ENCODE measurements at regions not wholly inside any gene's neighbourhood (a gene's known extent, or its start where the extent isn't known, plus 50 kb on each side); places are given as distances from the start of the nearest gene placed in this dataset.

DNA sequence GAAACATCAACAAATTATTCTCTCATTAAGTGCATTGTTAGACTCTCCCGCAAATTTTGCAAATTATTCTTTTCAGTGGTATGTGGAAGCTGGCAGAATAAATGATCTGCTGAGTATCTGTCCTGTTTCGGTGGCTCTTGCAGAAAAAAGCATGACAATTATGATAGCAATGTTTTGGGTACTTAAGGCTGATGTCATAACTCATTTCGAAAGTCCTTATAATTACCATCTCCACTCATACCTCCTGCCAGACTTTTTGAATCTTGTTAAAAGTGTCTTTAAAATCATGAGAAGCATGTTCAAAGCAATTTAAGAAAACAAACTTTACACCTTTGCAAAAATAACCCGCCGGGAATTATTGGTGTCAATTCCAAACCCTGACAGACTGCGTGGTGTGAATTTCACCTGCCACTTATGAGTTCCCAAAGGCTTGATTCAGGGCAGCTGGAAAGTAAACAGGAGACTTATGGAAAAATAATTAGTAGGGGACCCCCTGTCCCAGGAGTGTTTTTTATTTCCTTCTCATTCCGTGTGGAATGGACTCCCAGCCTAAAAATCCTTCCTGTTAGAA lies 87.6 kb upstream of the E2F3 start:
- FAIRE-seq, result no peak

DNA sequence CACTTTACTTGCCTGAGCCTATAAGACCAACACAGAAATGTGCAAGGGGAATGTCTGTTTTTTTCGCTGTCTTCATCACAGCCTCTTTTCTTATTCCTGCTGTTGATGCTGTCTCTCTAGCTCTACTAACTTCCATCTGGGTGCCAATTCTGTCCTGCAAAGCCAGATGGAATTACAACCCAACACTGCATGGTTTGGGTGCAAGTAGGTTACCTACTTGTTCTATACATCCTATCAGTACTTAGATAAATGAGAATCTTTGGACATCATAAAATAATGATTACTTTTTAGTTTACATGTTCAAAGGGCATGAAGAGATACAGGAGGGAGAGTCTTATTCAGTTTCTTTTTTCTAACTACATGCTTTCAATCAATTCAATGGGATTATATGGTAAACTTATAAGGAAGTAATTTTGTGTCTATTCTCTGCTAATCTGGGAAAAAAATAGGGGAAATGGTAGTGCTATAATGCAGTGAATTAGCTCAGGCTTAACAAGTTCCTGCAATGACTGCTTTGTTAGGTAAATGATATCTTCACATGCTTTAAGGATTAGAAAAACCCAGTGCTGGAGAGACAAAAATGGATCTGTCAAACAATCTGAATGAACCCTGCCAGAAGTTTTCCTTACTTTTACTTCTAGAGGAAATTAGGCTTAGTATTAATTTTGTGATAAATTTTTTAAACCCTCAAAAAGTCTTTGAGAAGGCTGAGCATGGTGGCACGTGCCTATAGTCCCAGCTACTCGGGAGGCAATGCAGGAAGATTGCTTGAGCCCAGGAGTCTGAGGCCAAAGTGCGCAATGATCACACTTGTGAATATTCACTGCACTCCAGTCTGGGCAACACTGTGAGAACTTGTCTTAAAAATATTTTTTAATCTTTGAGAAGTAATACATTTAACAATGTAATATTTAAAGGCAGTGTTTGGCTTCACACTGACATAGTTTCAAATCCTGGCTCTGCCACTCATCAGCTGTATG lies 86.5 kb upstream of the E2F3 start:
- no peak for FAIRE-seq

DNA sequence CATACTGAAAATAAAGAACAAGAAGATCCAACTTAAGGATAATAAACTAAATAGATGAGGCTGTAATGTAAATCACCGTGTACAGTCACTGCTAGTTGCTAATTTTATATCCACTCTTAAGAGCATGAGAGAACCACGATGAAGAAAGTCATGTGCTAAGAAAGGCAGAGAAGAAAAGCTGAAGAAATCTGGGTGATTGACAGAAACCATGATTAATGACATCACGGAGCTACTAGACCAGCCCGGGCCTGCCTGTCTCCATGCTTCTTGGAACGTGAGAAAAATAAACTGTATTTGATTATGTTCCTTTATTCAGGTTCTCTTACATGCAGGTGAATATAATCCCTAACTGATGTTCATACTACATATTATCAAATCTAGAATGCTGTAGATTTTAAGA lies 84.2 kb upstream of the E2F3 start:
- FAIRE-seq, result no peak

DNA sequence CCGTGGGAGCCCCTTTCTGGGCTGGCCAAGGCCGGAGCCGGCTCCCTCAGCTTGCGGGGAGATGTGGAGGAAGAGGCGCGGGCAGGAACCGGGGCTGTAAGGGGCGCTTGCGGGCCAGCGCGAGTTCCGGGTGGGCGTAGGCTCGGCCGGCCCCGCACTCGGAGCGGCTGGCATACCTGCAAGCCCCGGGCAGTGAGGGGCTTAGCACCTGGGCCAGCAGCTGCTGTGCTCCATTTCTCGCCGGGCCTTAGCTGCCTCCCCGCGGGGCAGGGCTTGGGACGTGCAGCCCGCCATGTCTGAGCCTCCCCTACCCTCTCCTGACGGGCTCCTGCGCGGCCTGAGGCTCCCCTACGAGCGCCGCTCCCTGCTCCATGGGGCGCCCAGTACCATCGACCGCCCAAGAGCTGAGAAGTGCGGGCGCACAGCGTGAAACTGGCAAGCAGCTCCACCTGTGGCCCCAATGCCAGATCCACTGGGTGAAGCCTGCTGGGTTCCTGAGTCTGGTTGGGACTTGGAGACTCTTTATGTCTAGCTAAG lies 82.8 kb upstream of the E2F3 start:
- FAIRE-seq, result no peak

DNA sequence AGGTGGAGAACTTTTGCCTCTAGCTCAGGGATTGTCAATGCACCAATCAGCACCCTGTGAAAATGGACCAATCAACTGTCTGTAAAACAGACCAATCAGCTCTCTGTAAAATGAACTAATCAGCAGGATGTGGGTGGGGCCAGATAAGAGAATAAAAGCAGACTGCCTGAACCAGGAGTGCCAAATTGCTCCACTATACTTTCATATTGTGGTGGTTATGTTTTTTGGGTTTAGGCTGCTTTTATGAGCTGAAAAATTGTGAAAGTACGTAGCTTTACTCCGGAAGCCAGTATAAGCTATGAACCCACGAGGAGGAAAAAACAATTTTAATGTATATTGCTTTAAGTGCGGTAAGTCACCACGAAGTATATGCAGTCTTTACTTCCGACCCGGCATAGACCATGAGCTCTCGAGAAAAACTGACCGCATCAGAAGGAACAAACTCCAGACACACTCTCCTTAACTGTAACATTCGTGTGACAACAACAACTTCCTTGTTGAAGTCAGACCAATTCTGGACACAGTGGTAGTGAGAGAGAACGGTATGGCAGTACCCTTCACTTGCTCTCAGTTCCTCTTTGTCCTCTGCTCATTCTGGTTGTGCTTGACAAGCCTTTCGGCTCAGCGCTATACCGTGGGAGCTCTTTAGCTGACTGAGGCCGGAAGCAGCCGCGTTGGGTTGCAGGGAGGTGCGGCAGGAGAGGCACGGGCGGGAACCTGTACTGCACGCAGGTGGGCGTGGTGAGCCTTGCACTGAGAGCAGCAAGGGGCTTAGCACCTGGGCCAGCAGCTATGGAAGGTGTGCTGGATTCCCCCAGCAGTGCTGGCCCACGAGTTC lies 81.9 kb upstream of the E2F3 start:
- FAIRE-seq, result no peak

DNA sequence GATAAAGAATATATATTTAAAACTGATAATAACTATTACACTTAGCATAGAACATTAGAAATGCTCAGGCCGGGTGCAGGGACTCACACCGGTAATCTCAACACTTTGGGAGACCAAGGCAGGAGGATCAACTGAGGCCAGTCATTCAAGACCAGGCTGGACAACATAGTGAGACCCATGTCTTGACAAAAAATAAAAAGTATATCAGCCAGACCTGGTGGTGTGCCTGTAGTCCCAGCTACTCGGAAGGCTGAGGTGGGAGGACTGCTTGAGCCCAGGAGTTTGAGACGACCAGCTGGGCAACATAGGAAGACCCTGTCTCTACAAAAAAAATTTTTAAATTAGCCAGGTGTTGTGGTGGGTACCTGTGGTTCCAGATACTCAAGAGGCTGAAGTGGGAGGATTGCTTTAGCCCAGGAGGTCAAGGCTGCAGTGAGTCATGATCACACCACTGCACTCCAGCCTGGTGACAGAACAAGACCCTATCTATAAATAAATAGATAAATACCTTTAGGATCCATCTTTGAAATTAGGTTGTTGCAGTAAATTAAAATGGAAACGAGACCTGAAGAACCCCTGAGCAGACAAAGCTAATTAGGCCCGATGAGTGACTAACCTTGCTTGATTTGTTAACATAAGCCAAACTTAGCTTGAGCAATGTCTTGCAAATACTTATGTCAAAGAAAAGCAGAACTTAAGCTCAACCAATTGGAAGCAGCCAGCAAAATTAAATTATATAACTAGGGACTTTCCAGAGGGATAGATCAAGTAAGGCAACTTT lies 75.8 kb upstream of the E2F3 start:
- no peak for FAIRE-seq

DNA sequence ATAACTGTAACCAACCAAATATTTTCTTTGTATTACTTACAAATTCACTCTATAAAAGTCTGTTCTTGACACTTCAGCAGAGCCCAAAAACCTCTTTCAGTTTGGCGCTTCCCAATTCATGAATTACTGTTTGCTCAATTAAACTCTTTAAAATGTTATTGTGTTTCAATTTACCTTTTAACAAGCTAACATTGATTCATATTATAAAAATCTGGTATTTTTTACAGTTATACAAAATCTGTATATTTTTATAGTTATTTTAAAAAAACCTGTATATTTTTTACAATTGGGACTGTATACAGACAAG lies 75.3 kb upstream of the E2F3 start:
- FAIRE-seq, result no peak

DNA sequence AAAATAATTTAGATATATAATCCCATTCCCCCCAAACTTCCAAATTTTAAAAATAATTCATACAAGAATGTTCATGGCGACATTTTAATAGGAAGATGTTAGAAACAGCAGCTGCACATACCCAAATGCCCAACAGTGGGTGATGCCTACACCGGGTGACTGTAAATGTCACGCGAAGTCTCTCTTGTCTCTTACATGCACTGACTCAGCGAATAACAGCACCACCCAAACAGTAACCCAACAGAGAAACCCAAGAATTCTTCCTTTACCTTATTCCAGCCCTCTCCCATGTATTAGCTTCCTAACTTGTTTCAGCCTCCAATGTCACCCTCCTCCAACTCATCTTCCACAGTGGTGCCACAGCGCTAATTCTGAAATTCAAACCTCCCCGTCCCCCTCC lies 74.5 kb upstream of the E2F3 start:
- no peak for FAIRE-seq

DNA sequence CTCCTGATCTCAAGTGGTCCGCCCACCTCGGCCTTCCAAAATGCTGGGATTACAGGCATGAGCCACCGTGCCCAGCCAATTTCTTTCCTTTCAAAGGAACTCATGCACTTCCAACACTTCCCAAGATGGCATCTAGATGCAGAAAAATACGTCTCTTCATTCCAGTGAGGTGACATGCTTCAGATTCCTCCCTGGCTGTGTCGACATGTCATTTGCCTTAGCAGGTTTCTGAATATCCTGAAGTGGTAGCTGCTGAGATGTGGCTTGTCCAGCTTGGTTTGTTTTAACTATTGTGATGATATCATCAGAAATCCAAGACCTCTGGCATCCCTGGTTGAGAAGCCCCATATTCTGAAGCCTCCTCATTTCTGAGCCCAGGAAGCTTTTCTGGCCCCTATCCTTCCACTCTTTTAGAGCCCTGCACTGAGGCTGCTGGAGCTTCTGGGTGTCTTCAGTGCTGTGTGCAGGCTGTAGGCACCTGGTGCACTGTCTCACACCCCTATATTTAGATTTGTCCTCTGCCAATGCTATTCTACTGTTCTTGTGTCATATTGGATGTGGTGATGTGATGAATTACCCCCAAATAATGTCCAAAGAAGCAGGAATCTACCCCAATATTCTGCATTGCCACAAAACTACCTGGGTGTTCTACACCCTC lies 73.3 kb upstream of the E2F3 start:
- no peak for FAIRE-seq

DNA sequence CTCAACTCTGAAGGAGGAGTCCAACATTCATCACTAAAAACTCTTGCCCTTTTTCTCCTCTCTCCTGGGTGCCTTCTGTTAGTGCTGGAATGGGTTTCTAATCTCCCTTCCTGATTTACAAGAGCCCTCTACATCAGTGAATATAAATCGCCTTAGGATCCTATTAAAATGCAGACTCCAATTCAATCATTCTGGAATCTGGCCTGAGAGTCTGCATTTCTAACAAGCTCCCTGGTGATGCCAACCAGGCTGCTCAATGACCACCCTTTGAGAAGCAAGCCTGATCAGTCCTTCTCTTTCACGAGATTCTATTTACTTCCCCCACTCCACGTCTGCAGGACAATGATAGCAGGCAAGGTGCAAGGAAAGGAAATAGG lies 72.8 kb upstream of the E2F3 start:
- no peak for FAIRE-seq

DNA sequence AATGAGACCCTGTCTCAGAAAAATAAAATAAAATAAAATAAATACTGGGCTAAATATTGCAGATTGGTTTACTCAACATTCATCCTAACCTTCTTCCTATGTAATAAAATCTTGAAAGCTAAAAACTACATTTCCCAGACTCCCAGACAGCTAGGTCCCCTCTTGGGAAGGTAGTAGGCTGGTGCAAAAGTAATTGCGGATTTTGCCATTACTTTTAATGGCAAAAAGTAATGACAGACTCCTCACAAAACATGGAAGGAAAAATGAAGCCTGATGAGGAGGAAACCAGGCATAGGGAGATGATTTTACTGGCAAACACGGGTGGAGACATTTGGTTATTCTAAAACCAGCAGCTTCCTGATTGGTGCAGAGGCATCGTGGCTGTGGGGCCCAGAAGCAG lies 70.6 kb upstream of the E2F3 start:
- no peak for FAIRE-seq

DNA sequence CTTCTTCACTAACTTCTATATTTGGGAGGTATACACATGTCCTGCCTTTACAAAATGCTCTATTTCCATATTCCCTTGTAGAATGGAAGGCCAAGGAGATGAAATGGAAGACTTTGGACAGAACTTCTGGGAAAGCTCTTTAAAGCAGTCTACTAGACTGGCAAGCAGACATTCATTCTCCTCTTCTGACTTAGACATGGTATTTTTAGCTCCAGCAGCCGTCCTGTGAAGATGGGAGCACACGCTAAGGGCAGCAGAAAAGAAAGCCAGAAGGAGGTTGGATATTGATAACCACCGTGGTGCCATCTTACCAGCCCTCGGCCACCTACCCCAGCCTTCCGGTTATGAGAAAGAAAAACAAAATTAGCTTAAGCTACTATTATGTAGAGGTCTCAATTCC lies 70.1 kb upstream of the E2F3 start:
- no peak for FAIRE-seq

DNA sequence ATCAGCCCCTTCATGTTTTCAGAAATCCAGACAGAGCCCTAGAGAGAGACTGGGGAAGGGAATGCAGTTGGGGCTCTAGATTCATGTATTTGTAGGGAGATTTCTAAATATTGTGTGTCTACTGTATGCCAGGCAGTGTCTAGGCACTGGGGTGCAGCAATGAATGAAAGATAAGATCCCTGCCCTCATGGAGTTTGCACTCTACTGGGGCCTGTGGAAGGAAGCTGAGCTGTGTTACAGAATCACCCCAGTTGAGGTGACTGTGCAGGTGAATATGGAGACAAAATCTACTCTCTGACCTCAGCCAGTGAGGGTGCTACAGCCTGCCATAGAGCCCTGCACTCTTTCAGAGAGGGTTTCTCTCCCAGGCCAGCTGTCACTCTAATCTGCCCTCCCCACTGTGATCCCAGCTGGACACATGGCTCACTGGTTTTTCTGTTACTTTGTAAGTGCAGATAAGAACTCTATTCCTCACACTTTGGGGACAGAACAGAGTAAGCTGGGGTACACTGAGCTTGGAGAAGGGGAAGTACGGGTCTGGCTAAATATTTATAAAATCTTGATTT lies 69.2 kb upstream of the E2F3 start:
- FAIRE-seq, result no peak

DNA sequence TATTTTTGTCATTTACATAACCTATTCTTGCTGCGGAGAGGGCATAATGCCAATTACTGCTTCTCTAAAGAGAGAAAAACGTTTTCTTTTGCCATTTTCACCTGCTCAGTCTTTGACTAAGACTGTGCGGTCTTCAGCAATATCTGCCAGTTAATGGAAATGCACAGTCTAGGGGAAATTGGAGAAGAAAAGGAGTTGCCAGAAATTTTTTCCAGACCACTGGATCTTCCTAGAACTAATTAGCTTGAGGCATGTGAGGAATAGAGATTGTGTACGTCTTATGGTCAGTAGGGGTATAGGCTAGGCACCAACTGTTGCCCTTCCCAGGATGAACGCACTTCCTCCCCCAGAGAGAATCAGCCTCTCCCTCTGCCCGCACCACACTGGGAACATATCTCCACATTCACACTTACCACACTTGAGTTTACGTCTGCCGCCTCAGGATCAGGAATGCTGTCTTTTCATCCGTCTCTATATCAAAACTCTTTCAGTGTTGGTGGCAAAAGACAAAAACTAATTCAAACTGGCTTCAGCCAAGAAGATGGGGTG lies 67.9 kb upstream of the E2F3 start:
- FAIRE-seq, result no peak

DNA sequence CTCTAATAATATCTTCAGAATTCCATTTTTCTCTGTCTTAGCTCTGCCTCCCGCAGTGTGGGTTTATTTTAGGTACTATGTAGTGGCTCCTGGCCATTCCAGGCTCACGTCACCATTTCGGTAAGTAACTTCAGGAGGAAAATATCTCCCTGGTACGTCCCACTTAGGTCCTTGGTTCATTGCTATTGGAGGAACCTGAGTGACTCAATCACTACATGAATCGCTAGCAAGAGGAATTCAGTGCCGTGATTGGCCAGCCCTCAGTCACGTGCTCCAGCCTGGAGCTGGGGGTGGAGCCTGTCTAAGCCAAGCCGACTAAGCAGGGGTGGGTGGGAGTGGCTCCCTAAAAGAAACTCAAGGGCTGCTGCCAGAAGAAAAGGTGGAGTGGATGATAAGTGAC lies 67.3 kb upstream of the E2F3 start:
- FAIRE-seq, result no peak

DNA sequence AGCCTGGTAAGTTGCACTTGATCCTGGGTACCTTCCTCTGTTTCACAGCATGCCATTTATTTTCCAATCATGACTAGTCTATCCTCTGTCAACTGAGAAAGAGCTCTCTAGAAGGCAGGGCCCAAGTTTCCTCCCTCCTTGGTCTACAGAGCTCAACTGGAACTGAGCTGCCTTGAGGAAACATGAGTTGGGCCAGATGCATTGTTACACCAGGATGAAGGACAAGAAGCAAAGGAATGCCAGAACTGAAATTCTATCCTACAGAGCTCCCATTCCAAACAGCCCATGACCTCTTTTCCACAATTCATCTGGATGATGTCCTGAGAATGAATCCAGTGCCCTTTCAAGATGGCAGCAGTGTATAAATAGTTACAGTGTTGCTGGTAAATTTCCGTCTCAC lies 66.7 kb upstream of the E2F3 start:
- no peak for FAIRE-seq

DNA sequence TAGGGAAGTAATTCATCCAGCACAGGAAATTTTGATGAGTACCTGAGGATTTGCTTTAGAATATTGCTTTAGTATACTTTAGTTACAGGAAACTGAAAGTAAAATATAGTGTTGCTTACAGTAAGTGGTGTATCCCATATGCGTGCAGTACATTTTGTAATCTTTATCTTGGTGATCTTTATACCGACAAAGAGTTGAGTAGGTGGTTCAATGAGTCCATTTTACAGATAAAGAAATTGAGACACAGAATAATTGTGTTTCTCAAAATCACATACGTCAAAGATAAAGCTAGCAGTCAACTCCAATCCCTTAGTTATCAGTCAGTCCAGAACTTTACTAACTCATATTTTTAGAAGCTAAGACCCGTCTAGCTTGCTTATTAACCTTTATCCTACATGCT lies 65.8 kb upstream of the E2F3 start:
- FAIRE-seq, result no peak

DNA sequence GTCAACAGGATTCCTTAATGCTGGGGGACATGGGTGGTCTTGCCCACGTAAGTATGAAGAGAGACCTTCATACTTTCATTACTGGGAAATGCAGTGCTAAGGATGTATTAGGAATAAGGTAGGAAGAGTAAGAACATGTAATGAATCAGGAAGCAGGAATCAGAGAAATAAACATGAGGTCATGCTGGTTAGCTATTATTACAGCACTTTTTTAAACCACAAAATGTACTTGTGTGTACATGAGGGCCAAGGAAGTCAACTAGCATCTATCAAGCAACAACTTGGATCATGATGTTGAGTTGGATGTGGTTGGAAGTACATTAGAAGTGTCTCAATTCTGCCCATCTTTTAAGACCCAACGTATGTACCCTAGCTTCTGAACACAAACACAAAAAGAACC lies 63.5 kb upstream of the E2F3 start:
- no peak for FAIRE-seq

DNA sequence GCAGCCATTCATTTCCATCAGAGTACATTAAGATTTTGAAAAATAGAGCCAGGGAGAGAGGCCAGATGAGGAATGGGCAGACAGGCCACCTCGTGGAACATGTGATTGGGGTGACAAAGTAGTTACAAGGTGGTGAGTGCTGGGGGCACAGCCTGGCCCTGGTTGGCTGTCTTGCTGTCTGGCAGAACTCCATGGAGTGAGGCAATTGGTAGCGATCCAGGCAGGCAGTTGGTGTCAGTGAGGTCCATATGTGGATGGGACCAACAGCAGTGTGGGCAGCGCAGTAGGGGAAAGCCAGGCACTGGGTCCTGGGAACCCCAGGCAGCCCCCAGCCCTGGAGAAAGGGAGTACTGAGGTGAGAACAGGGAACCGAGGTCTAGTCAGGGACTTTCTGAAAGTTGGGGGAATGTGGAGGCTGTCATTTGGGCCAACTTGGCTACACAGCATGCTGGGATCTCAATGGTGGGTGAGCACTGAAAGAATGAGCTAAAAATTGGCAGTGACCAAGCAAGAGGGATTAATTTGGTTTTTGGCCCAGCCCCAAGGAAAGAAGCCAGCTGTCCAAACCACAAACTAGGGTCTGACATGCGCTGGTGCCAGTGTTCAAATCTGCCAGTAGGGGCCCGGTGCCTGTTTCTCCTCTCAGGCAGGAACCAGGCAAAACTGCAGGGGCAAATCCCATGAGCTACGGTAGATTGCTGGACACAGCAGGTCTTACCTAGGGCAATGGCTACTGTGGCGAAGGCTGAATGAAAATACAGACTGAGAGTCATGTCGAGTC lies 61.4 kb upstream of the E2F3 start:
- FAIRE-seq, result no peak

DNA sequence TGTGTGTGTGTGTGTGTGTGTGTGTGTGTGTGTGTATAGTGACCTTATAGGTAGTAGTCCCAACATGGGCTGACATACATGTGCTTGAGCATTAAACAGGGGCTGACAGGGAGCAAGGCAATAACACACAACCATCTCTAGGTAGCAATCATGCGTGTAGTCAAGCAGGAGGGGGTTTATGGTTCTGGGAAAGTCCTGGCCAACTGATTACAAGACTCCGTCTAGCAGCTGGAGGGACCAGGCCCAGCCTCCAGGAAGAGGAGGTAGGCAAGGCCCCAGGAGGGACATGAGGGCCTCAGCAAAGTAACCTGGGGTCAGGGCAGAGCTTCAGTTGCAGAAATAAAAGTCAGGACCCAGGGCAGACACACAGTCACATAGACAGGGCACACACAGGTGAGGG lies 60.6 kb upstream of the E2F3 start:
- no peak for FAIRE-seq

DNA sequence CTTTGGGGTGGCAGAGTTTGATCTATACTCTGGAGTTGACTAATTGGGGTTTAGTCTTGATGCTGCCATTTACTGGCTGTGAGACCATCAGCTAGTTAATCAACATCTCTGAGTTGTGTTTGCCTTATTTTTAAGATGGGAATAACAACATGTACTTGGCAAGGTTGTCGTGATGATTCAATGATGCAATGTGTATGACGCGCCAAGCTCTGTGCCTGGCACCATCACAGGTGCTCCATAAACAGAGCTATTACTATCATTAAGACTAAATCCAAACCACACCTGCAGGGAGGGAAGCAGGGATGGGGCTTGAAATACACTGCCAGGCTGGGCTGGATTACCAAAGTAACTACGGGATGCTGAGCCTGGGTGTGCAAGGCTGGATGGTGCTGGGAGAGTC lies 60.1 kb upstream of the E2F3 start:
- FAIRE-seq, result no peak
